Loucy (cell line): ENCODE measurements at regions not wholly inside any gene's neighbourhood (a gene's known extent, or its start where the extent isn't known, plus 50 kb on each side); places are given as distances from the start of the nearest gene placed in this dataset.

Source experiments
- EZH2phosphoT487 ChIP-seq: fragments of 200-600 bp; IDR thresholded peaks from 2 replicates; pipeline ENCODE4 v1.6.1; 2018; ENCODE audit warnings: antibody characterized with exemption, mild to moderate bottlenecking, moderate library complexity, borderline replicate concordance
- TF ChIP-seq, protein P1 (sequence below): fragments of 200-600 bp; sonication (generic); conservative IDR thresholded peaks from 2 replicates; pipeline ENCODE4 v1.5.1; 2014; ENCODE audit warnings: mild to moderate bottlenecking, antibody characterized with exemption, low read length

GRCh38 chr17:34458266-34458665, 95.2 kb upstream of the CCL1 start:
- TF ChIP-seq, protein P1, sequence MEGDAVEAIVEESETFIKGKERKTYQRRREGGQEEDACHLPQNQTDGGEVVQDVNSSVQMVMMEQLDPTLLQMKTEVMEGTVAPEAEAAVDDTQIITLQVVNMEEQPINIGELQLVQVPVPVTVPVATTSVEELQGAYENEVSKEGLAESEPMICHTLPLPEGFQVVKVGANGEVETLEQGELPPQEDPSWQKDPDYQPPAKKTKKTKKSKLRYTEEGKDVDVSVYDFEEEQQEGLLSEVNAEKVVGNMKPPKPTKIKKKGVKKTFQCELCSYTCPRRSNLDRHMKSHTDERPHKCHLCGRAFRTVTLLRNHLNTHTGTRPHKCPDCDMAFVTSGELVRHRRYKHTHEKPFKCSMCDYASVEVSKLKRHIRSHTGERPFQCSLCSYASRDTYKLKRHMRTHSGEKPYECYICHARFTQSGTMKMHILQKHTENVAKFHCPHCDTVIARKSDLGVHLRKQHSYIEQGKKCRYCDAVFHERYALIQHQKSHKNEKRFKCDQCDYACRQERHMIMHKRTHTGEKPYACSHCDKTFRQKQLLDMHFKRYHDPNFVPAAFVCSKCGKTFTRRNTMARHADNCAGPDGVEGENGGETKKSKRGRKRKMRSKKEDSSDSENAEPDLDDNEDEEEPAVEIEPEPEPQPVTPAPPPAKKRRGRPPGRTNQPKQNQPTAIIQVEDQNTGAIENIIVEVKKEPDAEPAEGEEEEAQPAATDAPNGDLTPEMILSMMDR: no peak
- no peak for TF ChIP-seq EZH2phosphoT487
